HFFc6 (cell line): ENCODE measurements at regions not wholly inside any gene's neighbourhood (a gene's known extent, or its start where the extent isn't known, plus 50 kb on each side); places are given as distances from the start of the nearest gene placed in this dataset.

Experiments
- DNase-seq: peaks from one replicate; pipeline ENCODE4 v3.0.0-alpha.2; 2018
- H3K27ac Mint-ChIP-seq: 2 replicates; pipeline ENCODE4 v1.8.0; 2020; ENCODE audit warnings: mild to moderate bottlenecking, mixed read lengths
- H3K27me3 Mint-ChIP-seq: 2 replicates; pipeline ENCODE4 v1.8.0; 2021; ENCODE audit warnings: mild to moderate bottlenecking, moderate library complexity, mixed read lengths; ENCODE audit not compliant: insufficient read depth
- H3K36me3 Mint-ChIP-seq: 2 replicates; pipeline ENCODE4 v1.8.0; 2021; ENCODE audit warnings: low read depth, mixed read lengths
- H3K4me1 Mint-ChIP-seq: 2 replicates; pipeline ENCODE4 v1.8.0; 2020; ENCODE audit warnings: low read depth, mixed read lengths
- H3K4me3 Mint-ChIP-seq: 2 replicates; pipeline ENCODE4 v1.8.0; 2020; ENCODE audit warnings: mild to moderate bottlenecking, moderate library complexity, mixed read lengths
- H3K9me3 Mint-ChIP-seq: 2 replicates; pipeline ENCODE4 v1.8.0; 2020; ENCODE audit warnings: mild to moderate bottlenecking, mixed read lengths
- CTCF ChIP-seq: fragments of 200-600 bp; sonication (generic); IDR thresholded peaks from 2 replicates; pipeline ENCODE4 v1.5.0; 2021; ENCODE audit warnings: antibody characterized with exemption, mild to moderate bottlenecking

- Mint-ChIP-seq H3K27me3 (peaks cover 17% of the 10 kb centered on the region), H3K36me3 (no peaks in the 10 kb centered on the region), H3K9me3 (peaks cover 8% of the 10 kb centered on the region), H3K4me1 (no peaks in the 10 kb centered on the region), H3K27ac (no peak overlapping the region), H3K4me3 (peak overlapping the region; percentile 62)
- 0 out of 2 replicates have a peak, but pooled peaks have one; percentile 25 for TF ChIP-seq CTCF
- no peak for DNase-seq
Observed at GRCh38 chr9:29212397-29213387, 1639.4 kb upstream of the C9orf72 start.

DNA sequence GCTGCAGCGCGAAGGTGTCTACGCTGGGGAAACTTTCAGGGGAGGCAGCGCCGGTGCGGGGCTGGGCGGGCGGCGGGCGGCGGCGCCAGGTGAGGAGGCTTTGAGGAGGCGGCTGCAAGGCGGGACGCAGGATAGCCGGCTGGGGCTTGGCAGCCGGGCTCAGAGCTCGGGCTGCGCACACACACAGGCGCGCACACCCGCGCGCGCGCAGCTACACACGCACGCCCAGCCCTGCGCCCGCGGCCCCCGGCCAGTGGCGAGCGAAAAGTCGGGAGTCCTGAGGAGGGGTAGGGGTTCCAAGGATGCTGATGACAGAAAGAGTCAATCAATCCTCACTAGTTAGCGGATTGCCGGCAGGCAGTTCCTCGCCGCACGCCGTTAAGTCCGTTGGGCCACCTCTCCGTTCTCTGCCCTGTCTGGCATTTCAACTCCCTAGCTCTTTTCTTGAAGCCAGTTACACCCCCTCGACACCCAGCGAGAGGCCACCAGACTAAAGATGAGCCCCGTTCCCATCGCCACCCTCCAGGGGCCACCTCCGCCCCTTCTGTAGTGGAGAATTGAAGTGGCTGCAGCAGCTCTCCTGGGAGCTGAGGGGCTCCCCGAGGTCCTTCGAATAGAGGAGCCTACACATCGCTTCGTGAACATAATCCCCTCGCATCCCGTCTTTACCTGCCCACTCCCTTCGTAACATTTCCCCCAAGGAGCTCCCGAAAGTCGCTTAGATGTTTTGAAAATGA lies 1640.3 kb upstream of the C9orf72 start, which contains the start of gene LINGO2:
Gene LINGO2 (minus strand): TSS at position 185 of the 737 bp plus-strand sequence.
- no peak for DNase-seq
- no peaks in the 10 kb centered on the region for H3K4me1 Mint-ChIP-seq
- peak within 1 kb of the TSS; percentile 62 for H3K4me3 Mint-ChIP-seq
- H3K27ac Mint-ChIP-seq = no peak within 1 kb of the TSS
- H3K36me3 Mint-ChIP-seq = no peaks in the 10 kb centered on the region
- H3K27me3 Mint-ChIP-seq = peaks cover 17% of the 10 kb centered on the region
- H3K9me3 Mint-ChIP-seq = peaks cover 8% of the 10 kb centered on the region
- TF ChIP-seq CTCF = no peak

GRCh38 chr9:29214154-29214689 lies 1640.9 kb upstream of the C9orf72 start:
- Mint-ChIP-seq H3K4me1 (no peaks in the 10 kb centered on the region), H3K27me3 (peaks cover 17% of the 10 kb centered on the region), H3K9me3 (peaks cover 8% of the 10 kb centered on the region), H3K4me3 (no peak overlapping the region), H3K27ac (no peak overlapping the region), H3K36me3 (no peaks in the 10 kb centered on the region)
- no peak for DNase-seq
- no peak for TF ChIP-seq CTCF

DNA sequence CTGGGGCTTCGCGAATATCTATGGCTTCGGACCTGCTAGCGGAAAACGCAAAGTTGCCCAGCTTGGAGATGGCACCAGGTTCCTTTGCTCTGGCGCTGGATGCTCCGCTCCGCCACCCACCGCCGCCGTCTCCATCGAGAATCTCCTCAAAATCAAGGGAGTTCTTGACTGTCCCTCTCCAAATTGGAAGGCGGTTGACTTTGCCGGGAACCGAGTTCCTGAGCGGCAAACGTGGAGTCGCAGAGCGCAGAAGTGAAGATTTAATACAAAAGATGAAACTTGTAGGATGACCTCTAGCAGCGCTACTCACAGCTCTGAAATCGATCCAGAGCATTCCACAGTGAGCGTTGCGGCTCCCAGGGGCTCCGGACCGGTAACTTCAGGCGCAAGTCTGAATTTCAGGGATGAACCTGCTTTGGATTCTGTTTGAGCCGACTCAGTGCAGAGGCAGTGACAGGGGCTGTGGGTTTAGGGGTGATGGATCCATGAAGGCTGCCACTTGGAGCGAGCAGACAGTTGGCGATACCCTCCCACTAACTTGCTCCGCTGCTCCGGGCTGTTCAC lies 1641.5 kb upstream of the C9orf72 start:
- DNase-seq = no peak
- H3K36me3 Mint-ChIP-seq = no peaks in the 10 kb centered on the region
- H3K9me3 Mint-ChIP-seq = peaks cover 8% of the 10 kb centered on the region
- peaks cover 17% of the 10 kb centered on the region for H3K27me3 Mint-ChIP-seq
- H3K4me3 Mint-ChIP-seq = no peak overlapping the region
- no peaks in the 10 kb centered on the region for H3K4me1 Mint-ChIP-seq
- no peak overlapping the region for H3K27ac Mint-ChIP-seq
- no peak for TF ChIP-seq CTCF

DNA sequence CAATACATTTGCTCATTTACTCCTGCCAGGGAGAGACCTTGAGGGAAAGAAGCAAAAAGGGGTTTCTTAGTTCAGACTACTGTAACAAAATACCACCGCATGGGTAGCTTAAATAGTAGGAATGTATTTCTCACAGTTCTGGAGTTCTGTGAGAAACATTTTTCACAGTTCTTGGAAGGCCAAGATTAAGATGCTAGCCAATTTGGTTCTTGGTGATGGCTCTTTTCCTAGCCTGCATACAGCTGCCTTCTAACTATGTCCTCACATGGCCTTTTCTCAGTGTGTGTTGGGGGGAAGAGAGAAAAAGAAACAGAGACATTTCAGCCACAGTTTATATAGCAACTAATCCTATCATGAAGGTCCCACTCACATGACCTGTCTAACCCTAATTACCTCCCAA lies 1644.7 kb upstream of the C9orf72 start:
- Mint-ChIP-seq H3K9me3 (peaks cover 3% of the 10 kb centered on the region; the same call in 1 of the 2 replicates), H3K27me3 (peaks cover 10% of the 10 kb centered on the region), H3K27ac (no peak overlapping the region), H3K36me3 (no peaks in the 10 kb centered on the region), H3K4me3 (no peak overlapping the region), H3K4me1 (no peaks in the 10 kb centered on the region)
- TF ChIP-seq CTCF = no peak
- DNase-seq = no peak
